ENCODE measurements at regions not wholly inside any gene's neighbourhood (a gene's known extent, or its start where the extent isn't known, plus 50 kb on each side); places are given as distances from the start of the nearest gene placed in this dataset.

- no peak overlapping the region for H3K27ac ChIP-seq
- TF ChIP-seq, protein P1, sequence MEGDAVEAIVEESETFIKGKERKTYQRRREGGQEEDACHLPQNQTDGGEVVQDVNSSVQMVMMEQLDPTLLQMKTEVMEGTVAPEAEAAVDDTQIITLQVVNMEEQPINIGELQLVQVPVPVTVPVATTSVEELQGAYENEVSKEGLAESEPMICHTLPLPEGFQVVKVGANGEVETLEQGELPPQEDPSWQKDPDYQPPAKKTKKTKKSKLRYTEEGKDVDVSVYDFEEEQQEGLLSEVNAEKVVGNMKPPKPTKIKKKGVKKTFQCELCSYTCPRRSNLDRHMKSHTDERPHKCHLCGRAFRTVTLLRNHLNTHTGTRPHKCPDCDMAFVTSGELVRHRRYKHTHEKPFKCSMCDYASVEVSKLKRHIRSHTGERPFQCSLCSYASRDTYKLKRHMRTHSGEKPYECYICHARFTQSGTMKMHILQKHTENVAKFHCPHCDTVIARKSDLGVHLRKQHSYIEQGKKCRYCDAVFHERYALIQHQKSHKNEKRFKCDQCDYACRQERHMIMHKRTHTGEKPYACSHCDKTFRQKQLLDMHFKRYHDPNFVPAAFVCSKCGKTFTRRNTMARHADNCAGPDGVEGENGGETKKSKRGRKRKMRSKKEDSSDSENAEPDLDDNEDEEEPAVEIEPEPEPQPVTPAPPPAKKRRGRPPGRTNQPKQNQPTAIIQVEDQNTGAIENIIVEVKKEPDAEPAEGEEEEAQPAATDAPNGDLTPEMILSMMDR (IDR thresholded peaks at IDR 0.05) = no peak
- intact Hi-C loops (cut with DNase I; ENCODE audit: low total_unique reads) = no loop called here
- no peaks in the 10 kb centered on the region for H3K36me3 ChIP-seq
- no peak overlapping the region for H3K4me3 ChIP-seq
- H3K9me3 ChIP-seq = no peaks in the 10 kb centered on the region
- H3K27me3 ChIP-seq = no peaks in the 10 kb centered on the region
- no peaks in the 10 kb centered on the region for H3K4me1 ChIP-seq
- no peak for DNase-seq
Observed at GRCh38 chr2:57868619-57869139, 177.9 kb upstream of the VRK2 start.

DNA sequence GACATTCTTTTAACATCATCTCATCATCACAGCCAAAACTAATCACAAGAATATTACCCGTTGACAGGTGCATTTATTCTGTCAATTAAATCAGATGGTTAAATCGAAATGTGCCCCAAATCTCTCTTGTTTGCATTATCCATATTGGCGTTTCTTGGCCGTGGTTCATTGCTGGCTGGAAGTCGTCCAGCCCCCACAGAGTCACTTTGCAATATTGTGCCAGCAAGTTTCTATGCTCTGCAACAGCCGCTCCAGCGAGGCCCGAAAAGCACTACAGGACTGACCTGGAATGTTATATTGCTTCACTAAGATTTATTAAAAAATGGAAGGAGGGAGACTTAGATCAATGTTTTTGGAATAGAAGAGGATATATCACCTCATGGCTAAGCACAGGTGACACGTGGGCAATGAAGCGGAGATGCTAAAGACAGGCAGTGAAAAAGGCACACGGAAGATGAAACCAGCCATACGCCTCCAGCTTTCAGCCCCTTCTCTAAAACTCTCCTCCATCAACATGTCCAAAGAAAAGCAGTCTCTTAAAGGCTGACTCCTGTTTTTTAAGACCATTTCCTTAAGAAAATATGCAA is 176.8 kb upstream of the VRK2 start:
- intact Hi-C loops (cut with DNase I; ENCODE audit: low total_unique reads) = no loop called here
- H3K4me3 ChIP-seq = no peak overlapping the region
- TF ChIP-seq, protein P1 (IDR thresholded peaks at IDR 0.05) = no peak
- DNase-seq = no peak
- H3K27me3 ChIP-seq = no peaks in the 10 kb centered on the region
- no peaks in the 10 kb centered on the region for H3K9me3 ChIP-seq
- no peak overlapping the region for H3K27ac ChIP-seq
- H3K36me3 ChIP-seq = no peaks in the 10 kb centered on the region
- H3K4me1 ChIP-seq = no peaks in the 10 kb centered on the region

DNA sequence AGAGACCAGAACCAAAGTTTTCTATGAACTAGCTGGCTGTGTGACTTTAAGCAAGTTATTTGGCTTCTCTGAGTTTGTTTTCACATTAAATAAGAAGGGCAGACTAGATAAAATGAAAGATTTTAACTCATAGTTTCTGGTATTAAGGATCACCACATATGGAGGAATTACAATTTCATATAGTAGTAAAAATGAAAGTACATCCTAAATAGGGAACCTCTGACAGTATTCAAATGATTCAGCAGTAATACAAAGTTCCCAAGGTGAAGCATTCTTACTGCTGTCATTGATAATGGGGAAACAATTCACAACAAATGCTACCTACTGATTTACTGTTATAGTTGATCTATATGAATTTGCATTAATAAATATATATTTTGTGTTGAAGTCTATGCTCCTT is 170.3 kb upstream of the VRK2 start:
- TF ChIP-seq, protein P1 (IDR thresholded peaks at IDR 0.05) = no peak
- no peak for DNase-seq
- H3K9me3 ChIP-seq = no peaks in the 10 kb centered on the region
- H3K4me3 ChIP-seq = no peak overlapping the region
- H3K36me3 ChIP-seq = no peaks in the 10 kb centered on the region
- intact Hi-C loops (cut with DNase I; ENCODE audit: low total_unique reads) = no loop called here
- no peaks in the 10 kb centered on the region for H3K27me3 ChIP-seq
- peaks cover 0 to 8% (median 0%) of the 10 kb centered on the region in 4 donors for H3K4me1 ChIP-seq
- H3K27ac ChIP-seq = no peak overlapping the region

GRCh38 chr2:57877811-57878170 is 168.8 kb upstream of the VRK2 start:
- Histone ChIP-seq H3K4me3 (no peak overlapping the region), H3K36me3 (no peaks in the 10 kb centered on the region), H3K9me3 (no peaks in the 10 kb centered on the region), H3K4me1 (peaks cover 0 to 8% (median 0%) of the 10 kb centered on the region in 4 donors), H3K27ac (no peak overlapping the region), H3K27me3 (no peaks in the 10 kb centered on the region)
- TF ChIP-seq, protein P1 (IDR thresholded peaks at IDR 0.05) = no peak
- intact Hi-C loops (cut with DNase I; ENCODE audit: low total_unique reads) = no loop called here
- DNase-seq = no peak

- intact Hi-C loops (cut with DNase I; ENCODE audit: low total_unique reads) = no loop called here
- Histone ChIP-seq H3K9me3 (no peaks in the 10 kb centered on the region), H3K4me3 (no peak overlapping the region), H3K36me3 (no peaks in the 10 kb centered on the region), H3K27ac (no peak overlapping the region), H3K4me1 (peaks cover 0 to 8% (median 0%) of the 10 kb centered on the region in 4 donors), H3K27me3 (no peaks in the 10 kb centered on the region)
- TF ChIP-seq, protein P1 (IDR thresholded peaks at IDR 0.05) = no peak
- DNase-seq = no peak
Observed at GRCh38 chr2:57878171-57878865, 168.3 kb upstream of the VRK2 start.

All from tibial artery (tissue), 4 donors.